DMS153 treated with DMSO at 0.1 percent for 48 hours (cell line): ENCODE measurements at regions not wholly inside any gene's neighbourhood (a gene's known extent, or its start where the extent isn't known, plus 50 kb on each side); places are given as distances from the start of the nearest gene placed in this dataset.
A peak's percentile ranks its signal among the peaks of the same experiment; 100 is the strongest.

Source experiments
- DNase-seq: peaks from one replicate; lab custom pipeline; 2025; ENCODE audit not compliant: unreplicated experiment; lab: John Stamatoyannopoulos, UW

GRCh38 chr6:29884261-29884660 lies 56.6 kb downstream of the HLA-G start:
- no peak for DNase-seq

GRCh38 chr6:29886701-29887100 lies 55.6 kb upstream of the HLA-A start:
- DNase-seq = no peak

DNA sequence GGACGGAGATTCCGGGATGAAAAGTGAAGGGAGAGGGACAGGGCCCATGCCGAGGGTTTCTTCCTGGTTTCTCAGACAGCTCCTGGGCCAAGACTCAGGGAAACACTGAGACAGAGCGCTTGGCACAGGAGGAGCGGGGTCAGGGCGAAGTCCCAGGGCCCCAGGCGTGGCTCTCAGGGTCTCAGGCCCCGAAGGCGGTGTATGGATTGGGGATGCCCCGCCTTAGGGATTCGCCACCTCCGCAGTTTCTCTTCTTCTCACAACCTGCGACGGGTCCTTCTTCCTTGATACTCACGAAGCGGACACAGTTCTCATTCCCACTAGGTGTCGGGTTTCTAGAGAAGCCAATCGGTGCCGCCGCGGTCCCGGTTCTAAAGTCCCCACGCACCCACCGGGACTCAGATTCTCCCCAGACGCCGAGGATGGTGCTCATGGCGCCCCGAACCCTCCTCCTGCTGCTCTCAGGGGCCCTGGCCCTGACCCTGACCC lies 55.0 kb upstream of the HLA-A start:
- DNase-seq = peak; percentile 4

DNA sequence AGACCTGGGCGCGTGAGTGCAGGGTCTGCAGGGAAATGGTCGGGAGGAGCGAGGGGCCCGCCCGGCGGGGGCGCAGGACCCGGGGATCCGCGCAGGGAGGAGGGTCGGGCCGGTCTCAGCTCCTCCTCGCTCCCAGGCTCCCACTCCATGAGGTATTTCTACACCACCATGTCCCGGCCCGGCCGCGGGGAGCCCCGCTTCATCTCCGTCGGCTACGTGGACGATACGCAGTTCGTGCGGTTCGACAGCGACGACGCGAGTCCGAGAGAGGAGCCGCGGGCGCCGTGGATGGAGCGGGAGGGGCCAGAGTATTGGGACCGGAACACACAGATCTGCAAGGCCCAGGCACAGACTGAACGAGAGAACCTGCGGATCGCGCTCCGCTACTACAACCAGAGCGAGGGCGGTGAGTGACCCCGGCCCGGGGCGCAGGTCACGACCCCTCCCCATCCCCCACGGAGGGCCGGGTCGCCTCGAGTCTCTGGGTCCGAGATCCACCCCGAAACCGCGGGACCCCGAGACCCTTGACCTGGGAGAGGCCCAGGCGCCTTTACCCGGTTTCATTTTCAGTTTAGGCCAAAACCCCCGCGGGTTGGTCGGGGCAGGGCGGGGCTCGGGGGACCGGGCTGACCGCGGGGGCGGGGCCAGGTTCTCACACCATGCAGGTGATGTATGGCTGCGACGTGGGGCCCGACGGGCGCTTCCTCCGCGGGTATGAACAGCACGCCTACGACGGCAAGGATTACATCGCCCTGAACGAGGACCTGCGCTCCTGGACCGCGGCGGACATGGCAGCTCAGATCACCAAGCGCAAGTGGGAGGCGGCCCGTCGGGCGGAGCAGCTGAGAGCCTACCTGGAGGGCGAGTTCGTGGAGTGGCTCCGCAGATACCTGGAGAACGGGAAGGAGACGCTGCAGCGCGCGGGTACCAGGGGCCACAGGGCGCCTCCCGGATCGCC lies 54.2 kb upstream of the HLA-A start:
- DNase-seq = peak; percentile 5
